GM18870 (cell line): ENCODE measurements at regions not wholly inside any gene's neighbourhood (a gene's known extent, or its start where the extent isn't known, plus 50 kb on each side); places are given as distances from the start of the nearest gene placed in this dataset.
A peak's percentile ranks its signal among the peaks of the same experiment; 100 is the strongest.
"Not testable (repeated sequence)": the region's sequence is repeated elsewhere in the genome, so short reads cannot be mapped to it uniquely, and the experiment has no call there.

ENCODE experiments used
- ATAC-seq: cut with Tn5 transposase; IDR thresholded peaks from one replicate; pipeline ENCODE4 v1.9.1; 2021; ENCODE audit warnings: moderate library complexity; ENCODE audit not compliant: unreplicated experiment

- ATAC-seq: no peak
Measured at GRCh38 chr2:196276421-196276820, 105.0 kb upstream of the STK17B start.

- no peak for ATAC-seq
Measured at GRCh38 chr2:196277002-196277401, 105.6 kb upstream of the STK17B start.

- ATAC-seq: no peak
Measured at GRCh38 chr2:196278491-196278911, 107.1 kb upstream of the STK17B start.

DNA sequence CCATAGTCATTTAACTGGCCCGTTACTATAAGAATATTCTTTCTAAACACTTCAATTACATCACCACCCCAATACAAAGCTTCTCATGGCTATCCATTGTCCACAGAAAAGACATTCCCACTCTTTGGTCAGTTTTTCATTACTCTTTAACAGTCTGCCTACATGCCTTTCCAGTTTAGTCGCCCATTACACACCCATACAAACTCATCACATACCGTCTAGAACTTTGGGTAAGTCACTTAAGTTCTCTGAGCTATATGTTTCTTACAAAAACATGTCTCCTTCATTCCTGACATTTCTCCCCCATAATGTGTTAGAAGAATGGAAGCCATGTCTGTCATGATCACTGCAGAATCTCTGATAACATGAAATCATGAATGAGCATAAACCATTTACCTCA is 108.2 kb upstream of the STK17B start:
- no peak for ATAC-seq

GRCh38 chr2:196284144-196284844 is 112.9 kb upstream of the STK17B start:
- ATAC-seq: no peak

DNA sequence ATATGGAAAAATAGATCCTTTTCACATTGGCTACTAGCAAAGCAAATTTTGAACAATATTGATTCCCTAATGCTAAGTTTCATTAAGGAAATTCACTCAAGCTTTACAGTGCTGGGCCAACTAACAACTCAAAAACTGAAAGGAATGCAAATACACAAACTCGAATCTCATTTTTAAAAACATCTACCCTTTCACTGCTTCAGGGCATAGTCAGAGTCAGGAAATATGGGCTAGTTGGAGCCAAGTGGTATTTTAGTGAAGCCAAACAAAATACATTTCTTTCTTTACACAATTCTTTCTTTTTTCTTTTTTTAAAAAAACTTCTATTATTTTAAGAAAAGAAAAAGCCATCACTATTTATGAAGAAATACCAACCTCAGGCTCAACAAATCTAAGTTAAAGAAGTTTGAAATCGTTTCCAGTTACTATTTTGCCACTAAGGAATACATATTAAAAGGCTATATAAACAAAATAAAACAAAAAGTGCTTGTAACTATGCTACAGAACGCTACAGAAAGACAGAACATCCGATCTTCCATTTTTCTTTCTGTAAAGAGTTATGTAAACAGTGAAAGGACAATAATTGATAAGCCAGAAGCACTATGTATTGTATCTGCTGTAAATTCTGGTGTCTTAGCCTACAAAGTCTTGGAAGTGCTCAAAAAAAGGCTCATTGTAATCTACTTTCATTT is 113.6 kb upstream of the STK17B start:
- no peak for ATAC-seq

DNA sequence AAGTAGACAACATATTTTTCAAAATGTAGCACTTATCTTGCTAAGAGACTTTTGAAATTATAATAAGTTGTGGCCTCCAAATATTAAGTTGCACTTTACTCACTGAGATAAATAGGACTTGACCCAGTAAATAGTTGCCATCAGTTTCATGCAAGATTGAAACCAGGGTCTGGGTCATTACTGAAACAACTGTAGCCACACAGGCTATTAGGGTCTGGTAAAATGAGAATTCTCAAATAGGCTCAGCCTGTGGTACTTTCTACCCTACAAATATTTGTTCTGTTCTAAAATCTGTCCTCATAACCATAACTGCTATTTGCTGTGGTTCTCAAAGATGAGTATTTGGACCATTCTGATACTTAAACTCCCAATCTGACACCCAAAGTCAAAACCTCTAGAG is 115.4 kb upstream of the STK17B start:
- ATAC-seq: peak; percentile 38

DNA sequence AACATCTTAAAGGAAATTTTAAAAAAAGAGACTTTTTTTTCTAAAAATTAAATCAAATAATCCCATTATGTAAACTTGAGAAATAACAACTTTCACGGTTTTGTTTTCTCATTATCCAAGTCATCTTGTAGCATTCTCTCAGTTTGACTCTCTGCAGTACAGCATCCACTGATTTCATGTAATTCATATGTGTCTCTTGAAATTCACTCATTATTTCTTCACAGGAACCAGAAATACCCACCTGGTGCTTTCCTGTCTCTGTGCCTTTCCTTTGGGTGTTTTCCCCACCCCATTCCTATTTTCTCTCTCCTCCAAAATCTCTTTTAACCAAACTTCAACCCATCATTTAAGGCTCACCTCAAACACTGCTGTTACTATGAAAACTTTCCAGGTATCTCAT is 116.1 kb upstream of the STK17B start:
- ATAC-seq: no peak

DNA sequence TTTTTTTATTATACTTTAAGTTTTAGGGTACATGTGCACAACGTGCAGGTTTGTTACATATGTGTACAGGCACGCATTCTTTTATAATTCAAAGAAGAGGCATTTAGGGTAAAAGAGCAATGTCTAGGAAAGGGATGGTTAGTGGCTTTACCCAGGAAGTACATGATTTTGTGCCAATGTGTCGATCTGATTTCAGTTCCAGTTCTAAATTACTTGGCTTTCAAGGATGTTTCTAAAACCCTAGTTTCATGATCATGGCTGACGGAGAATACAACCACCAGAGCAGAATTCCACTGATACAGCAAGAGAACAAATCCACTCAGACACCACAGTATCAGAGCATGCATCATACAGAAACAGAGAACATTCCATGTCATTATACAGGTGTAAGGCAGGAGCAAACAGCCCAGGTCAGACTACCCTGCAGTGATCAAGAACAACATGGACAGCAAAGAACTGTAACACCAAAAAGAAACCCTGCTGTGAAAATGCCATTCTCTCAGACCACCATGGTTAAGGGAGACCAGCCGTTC is 116.7 kb upstream of the STK17B start:
- no peak for ATAC-seq

GRCh38 chr2:196289000-196289399 is 117.6 kb upstream of the STK17B start:
- peak; percentile 49 for ATAC-seq

DNA sequence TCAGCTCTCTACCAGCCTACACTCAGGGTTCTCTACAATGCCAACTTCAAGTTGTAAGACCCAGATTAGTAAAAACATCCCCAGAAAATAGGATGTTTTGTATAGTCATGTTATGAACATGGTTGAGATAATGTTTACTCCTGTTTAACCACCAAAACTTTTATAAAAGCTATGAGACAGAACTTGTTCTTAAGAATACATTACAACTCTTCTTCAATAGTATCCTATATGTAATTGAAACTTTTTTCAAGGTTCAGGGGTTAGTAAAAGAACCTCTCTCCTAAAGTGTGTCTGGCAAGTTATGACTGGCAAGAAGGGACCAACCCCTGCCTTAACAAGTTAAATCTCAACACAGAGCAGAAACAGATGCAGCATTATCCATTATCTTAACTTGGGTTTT is 118.8 kb upstream of the STK17B start:
- no peak for ATAC-seq

DNA sequence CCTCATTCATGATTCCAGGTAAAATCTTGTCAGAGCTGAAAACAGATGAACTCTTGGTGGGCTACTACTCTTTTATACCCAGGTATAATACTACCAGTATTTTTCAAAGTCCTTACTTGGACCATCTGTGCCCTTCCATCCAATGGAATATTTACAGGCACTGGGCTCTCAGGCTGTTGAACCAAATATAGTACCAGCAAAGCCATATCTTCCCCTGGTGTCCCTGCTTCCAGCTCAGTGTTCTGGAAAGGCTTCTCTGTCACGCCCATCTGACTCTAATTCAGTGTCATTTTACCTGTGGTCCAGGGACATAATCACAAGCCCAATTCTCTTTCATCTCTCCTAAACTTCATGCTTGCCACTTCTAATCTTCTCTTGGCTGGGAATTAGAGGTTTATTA is 119.2 kb upstream of the STK17B start:
- ATAC-seq: no peak

DNA sequence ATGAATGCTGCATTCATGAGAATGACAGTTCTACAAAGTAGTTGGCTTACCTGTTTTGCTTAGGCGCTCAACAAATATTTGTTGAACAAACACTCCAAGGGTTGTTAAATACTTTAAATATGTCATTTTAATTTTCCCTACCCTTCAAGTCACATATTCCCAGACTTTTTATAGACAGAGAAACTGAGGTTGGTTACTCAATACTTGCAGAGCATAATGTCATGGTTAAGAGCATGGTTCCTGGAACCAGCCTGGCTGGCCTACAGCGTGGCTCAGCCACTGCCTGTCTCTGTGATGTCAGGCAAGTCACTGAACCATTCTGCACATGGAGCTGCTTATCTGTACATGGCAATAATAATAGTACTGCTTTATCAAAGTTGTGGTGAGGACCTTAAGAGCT is 120.0 kb upstream of the STK17B start:
- ATAC-seq: no peak

- ATAC-seq: no peak
Measured at GRCh38 chr2:196291873-196292800, 120.8 kb upstream of the STK17B start.

DNA sequence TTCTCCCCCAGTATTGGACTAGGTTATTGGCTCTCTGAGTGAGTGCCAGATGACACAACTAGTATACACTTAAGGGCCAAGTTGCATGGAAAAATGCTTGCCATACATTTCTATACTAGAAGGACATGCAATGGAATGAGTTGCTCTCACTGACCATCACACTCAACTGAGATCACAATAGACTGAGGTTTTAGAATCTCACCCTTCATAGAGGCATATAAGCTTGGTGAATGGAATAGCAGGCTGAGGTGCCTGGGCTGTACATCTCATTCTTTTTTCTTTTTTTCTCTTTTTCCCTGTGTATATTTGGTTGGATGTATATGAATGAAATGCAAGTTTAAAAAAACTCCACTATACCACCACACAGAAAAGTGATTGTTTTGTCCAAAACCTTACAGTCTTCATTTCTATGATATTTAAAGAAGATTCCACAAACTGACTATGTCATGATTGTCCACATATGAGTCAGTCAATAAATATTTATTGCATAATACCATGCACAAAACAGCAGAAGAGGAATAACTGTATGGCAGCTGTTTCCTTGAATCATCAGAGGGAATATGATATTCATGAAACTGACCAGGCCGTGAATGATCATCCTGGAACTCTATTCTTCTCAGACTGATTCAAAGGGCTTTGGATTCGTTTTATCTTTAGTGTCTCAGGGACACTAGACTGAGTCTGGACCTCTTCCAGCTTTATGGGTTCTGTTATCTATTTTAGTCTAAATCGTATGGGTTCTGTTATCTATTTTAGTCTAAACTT is 122.6 kb upstream of the STK17B start:
- no peak for ATAC-seq

DNA sequence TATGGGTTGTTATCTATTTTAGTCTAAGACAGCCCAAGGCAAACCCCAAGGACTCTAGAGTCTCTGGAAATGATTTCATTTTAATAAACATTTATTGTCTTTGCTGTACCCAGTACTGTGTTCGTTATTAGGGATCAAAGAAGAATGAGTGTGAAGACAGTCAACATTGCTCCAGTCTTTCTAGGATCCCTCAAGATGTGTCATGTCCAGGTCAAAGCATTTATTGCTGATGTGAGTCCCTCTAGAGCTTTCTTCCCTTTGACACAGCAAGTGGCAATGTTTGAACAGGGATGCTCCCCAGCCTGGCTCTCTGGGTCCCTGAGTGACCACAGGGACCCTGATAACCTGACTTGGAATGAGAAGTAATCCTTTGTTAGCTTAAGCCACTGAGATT is 123.1 kb upstream of the STK17B start:
- ATAC-seq: no peak

DNA sequence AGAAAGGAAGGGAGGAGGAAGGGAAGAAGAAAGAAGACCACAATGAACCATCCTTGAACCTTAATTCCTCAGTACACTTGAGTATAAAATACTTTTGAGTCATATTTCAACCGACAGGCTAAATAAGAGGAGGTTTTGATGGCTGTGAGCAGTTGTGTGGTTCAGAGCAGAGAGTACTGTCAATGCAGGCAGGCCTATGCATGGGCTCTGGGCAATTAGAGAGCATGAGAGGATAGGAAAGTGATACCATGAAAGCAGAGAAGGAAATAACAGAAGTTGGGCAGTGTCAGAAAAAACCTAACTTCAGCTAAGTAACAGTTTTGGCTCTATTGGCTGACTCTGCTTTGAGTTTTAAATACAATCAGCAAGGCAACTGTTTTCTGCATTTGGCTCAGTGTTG is 123.6 kb upstream of the STK17B start:
- ATAC-seq: no peak

DNA sequence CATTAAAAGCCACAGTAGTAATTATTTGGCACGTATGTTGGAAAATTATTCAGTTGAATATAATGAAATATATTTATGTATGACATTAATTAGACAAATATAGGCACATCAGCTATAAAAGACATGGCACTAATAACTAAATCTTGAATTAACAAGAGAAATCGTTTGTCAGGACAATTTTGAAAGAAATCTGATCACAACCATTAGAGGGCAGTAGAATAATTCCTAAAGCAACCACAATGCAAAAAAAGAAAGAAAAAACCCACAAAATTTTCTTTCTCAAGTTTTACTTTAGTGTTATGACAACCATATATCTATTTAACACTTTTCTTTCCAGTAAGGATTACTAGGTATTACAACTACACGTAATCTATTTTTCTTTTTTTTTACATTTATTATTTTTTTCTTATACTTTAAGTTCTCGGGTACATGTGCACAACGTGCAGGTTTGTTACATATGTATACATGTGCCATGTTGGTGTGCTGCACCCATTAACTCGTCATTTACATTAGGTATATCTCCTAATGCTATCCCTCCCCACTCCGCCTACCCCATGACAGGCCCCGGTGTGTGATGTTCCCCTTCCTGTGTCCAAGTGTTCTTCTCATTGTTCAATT is 126.8 kb upstream of the STK17B start:
- not testable (repeated sequence) for ATAC-seq

- ATAC-seq: no peak
Measured at GRCh38 chr2:196307775-196308305, 136.5 kb upstream of the STK17B start.

DNA sequence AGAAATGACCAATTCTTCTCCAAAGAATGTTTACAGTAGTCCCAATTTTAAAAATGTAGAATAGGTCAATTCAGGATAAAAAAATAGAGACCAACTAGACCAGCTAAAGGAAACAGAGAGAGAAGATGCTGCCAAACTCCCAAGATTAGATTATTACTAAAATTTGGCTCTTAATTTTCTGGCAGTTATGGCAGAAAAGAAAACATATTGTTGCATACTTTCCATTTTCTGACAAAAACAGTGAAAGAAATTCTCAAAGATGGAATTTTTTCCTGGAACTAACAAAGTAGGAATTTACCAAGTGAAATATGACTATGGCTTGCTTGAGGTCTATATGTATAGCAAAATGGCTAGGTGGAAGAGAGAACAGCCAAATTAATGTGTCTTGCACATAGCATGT is 138.3 kb upstream of the STK17B start:
- no peak for ATAC-seq
